ENCODE measurements at regions not wholly inside any gene's neighbourhood (a gene's known extent, or its start where the extent isn't known, plus 50 kb on each side); places are given as distances from the start of the nearest gene placed in this dataset.

- DNase-seq, result peak; percentile 31
Observed at GRCh38 chr15:25501828-25502446, 63.1 kb upstream of the UBE3A start.

- no peak for DNase-seq
Observed at GRCh38 chr15:25498835-25499234, 60.0 kb upstream of the UBE3A start.

- no peak for DNase-seq
Observed at GRCh38 chr15:25497934-25498333, 59.1 kb upstream of the UBE3A start.

DNA sequence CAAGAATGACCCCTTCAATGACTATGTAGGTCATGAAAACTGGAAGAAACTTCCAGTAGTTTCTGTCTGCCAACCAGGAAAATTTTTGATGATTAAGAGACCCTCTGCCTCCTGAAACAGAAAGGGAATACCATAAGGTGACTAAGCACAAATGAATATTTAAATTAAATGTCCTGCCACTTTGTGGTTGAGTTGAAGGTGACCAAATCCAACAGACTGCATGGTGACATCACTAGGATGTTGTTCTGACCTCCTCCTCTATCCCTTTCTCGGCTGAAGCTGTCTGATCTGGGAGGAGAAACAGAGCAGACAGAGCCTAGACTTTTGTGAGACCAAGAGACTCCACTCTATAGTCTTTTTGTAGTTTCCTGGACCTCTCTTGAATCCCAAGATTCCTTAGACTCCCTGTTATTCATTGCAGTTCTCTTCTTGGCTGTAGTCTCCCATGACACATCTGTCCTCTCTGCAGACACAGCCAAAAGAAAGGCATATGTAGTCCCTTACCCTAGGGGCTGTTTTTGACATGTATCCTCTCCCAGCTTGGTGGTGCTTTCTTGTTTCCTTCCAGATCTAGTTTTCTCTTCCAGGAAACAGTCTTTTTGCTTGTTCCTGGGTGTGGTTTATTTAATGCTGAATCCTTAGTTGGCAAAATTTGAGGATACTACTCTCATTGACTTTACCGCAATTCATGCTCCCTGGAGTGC is 55.2 kb upstream of the UBE3A start:
- no peak for DNase-seq

DNA sequence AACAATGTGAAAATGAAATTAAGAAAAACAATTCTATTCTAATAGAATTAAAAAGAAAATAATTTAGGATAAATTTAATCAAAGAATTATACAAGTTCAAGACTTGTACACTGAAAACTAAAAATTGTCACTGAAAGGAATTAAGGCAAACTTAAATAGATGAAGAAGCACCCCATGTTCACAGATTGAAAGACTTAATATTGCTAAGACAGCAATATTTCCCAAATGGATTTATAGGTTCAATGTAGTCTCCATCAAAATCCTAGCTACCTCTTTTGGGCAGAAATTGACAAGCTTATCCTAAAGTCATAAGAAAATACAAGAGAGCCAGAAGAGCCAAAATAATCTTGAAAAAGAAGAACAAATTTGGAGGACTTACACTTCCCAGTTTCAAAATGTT is 53.5 kb upstream of the UBE3A start:
- DNase-seq, result no peak
